ENCODE measurements at regions not wholly inside any gene's neighbourhood (a gene's known extent, or its start where the extent isn't known, plus 50 kb on each side); places are given as distances from the start of the nearest gene placed in this dataset.

DNA sequence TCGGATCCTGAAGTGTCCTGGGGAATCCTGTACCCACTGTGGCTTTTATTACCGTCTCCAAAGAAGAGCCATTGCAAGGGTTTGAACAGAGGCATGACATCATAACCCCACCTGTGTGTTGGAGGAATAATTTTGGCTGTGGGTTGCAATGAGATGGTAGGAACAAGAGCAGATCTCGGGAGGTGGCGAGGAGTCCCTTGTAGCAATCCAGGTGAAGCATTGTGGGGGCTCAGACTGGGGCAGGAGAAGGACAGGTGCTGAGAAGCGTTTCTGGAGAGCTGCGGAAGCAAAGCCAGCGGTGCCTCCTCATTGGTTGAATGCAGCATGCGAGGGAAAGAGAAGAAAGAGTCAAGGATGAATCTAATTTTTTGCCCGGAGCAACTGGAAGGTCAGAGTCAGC, 382.4 kb downstream of the EFNB2 start:
- Mint-ChIP-seq H3K36me3 (ENCODE audit: low read depth) (no peaks in the 10 kb centered on the region), H3K4me1 (ENCODE audit: low read depth) (no peaks in the 10 kb centered on the region), H3K4me3 (no peak overlapping the region), H3K27me3 (no peaks in the 10 kb centered on the region), H3K9me3 (no peaks in the 10 kb centered on the region), H3K27ac (no peak overlapping the region)
- no peak for DNase-seq

DNA sequence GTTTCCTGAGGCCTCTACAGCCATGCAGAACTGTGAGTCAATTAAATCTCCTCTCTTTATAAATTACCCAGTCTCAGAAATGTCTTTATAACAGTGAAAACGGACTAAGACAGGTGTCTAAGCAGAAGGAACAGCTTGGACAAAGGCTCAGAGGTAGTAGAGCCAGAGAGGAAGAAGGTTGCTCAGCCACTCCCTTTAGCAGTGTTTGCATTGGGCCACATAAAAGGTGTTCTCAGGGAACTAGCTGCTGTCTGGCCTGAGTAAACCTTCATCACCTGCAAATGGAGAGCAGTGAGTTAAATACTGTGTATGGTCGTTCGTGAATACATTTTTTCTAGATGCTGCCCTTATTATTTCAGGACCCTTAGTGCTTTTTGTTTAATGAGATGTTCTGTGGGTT, 383.4 kb downstream of the EFNB2 start:
- H3K27ac Mint-ChIP-seq = no peak overlapping the region
- H3K27me3 Mint-ChIP-seq = no peaks in the 10 kb centered on the region
- no peaks in the 10 kb centered on the region for H3K9me3 Mint-ChIP-seq
- no peak overlapping the region for H3K4me3 Mint-ChIP-seq
- no peaks in the 10 kb centered on the region for H3K36me3 Mint-ChIP-seq (ENCODE audit: low read depth)
- H3K4me1 Mint-ChIP-seq (ENCODE audit: low read depth) = no peaks in the 10 kb centered on the region
- DNase-seq = no peak

DNA sequence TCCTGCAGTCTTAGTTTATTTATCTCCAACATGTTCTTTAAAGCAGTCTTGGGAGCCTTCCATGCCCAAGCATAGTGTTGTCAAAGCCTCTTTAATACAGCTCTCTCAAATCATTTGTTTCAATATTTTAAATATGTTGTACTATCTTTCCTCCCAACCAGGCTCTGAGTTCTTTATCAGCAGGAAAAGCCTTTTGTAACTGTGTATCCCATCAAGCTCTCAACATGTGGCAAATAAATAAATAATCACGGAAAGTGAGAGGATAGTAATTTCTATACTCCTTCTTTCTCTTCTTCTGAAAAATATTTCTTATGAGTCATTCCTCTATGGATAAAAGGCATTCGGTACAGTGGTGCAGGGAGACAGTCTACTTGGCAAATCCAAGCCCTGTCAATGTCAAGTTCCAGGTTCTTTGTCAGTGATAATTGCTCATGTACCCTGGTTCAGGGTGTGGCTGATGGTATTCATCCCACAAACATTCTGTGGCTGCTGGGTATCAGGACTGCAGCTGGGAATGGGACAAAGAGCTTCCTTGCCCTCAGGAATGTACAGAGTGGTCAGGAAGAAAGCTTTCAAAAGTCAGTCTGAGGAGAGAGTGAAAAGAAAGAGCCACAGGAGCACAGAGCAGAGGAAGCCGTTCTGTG, 384.3 kb downstream of the EFNB2 start:
- Mint-ChIP-seq H3K36me3 (ENCODE audit: low read depth) (no peaks in the 10 kb centered on the region), H3K27ac (no peak overlapping the region), H3K4me1 (ENCODE audit: low read depth) (no peaks in the 10 kb centered on the region), H3K27me3 (no peaks in the 10 kb centered on the region), H3K4me3 (no peak overlapping the region), H3K9me3 (no peaks in the 10 kb centered on the region)
- DNase-seq = no peak

DNA sequence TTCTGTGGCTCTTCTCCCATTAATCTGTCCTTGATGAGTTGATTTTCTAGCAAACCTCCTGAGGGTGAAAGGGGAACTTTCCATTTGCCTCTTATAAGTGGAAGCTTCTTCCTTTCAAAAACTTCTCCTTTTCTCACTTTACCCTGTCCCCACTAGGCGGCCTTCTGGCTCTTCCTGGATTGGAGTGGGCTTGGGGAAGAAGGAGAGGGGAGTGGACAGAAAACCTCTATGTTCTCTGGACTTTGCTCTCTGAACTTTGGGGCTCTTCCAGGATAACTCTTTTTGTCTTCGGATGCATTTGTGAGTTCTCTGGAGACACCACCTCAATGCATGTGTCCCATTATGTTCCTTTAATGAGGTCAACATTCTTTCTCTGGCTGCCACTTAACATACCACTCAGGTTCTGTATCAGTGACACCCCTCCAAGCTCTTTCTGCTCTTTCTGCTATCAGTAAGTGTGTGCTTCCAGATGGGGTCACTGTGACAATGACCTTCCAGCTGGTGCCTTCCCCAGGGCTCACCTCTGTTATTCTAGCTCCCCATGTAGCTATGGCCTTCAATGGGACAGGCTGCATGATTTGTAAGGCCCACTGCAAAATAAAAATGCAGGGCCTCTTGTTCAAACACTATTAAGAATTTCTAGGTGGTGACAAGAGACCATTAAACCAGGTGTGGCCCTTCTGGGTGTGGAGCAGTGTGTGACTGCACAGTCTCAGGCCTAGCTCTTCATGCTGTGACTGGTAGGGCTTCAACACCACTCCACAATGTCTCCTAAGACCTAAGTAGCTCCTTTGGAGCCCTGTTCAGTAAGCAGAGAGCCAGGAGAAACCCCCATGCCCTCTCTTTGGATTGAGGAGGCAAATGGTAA, 389.2 kb downstream of the EFNB2 start:
- DNase-seq = no peak
- H3K9me3 Mint-ChIP-seq = no peaks in the 10 kb centered on the region
- H3K36me3 Mint-ChIP-seq (ENCODE audit: low read depth) = no peaks in the 10 kb centered on the region
- H3K4me1 Mint-ChIP-seq (ENCODE audit: low read depth) = no peaks in the 10 kb centered on the region
- no peaks in the 10 kb centered on the region for H3K27me3 Mint-ChIP-seq
- H3K4me3 Mint-ChIP-seq = no peak overlapping the region
- no peak overlapping the region for H3K27ac Mint-ChIP-seq

DNA sequence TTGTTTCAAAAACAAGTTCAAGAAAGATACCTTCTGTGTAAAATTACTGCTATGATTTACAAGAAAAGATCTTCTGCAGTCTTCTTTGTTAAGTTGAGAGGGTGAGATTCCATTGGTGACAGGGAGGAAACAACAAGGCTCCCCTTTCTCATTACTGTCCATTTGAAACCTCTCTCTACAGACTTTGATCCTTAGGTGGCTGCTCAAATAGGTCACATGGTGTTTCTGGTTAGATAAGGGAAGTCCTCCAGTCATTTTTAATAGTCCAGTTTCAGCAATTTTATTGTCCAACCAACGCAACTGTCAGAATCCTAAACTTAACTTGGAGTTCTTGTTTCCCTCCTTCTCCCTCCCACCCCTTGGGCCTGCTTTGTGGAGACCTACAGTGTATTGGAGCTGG, 390.4 kb downstream of the EFNB2 start:
- no peak overlapping the region for H3K4me3 Mint-ChIP-seq
- no peak overlapping the region for H3K27ac Mint-ChIP-seq
- no peak for DNase-seq
- no peaks in the 10 kb centered on the region for H3K9me3 Mint-ChIP-seq
- no peaks in the 10 kb centered on the region for H3K36me3 Mint-ChIP-seq (ENCODE audit: low read depth)
- no peaks in the 10 kb centered on the region for H3K4me1 Mint-ChIP-seq (ENCODE audit: low read depth)
- no peaks in the 10 kb centered on the region for H3K27me3 Mint-ChIP-seq

DNA sequence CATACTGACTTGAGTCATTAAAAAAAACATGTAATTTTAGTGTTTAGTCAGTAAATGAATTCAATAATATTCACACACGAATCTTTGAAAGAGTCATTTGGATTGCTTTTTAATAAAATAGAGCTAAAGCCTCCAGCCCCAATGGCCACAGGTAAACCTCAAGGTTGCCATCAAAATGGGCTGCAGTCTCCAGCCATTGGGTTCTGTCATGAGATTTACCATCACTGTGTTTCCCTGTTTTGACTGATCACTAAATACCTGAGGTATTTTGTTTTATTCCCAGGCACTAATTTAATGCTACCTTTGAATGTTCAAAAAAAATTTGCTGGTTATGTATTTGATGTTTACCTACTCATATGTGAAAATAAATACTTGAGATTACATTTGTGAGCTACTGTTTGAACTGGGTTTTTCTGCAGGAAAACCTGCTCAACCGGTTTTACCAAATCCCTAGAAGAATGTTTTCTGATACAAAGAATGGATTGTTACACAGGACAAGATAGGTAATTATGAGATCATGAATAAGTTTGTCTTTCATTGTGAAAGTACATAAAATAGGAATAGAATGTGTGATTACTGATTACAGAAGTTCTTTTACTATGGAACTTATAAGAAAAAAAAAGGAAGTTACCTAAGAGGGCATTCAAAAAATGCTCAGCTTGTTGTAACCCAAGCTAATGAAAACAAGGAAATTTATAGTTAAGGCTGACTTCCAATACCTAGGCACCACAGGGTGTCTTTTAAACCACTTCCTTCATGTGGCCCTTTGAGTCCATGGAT, 391.3 kb downstream of the EFNB2 start:
- Mint-ChIP-seq H3K4me1 (ENCODE audit: low read depth) (no peaks in the 10 kb centered on the region), H3K27me3 (no peaks in the 10 kb centered on the region), H3K27ac (no peak overlapping the region), H3K4me3 (no peak overlapping the region), H3K9me3 (no peaks in the 10 kb centered on the region), H3K36me3 (ENCODE audit: low read depth) (no peaks in the 10 kb centered on the region)
- DNase-seq = no peak

DNA sequence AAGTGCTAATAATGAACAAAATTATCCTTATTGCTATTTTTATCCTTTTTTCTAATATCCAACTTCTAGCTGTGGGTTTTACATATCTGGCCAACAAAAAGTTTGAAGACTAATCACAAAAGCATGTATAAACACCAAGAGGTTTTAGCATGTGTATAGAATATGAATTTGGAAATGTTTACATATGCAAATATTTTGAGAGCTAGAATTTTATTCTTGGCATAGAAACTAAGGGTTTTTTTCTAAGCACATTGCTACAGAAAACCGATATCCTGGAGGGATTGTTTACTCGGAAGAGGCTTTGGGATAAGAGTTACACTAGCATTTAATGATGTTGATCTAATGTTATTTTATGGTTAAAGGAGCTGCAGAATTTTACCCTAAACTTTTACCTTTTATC, 392.1 kb downstream of the EFNB2 start:
- no peaks in the 10 kb centered on the region for H3K27me3 Mint-ChIP-seq
- no peaks in the 10 kb centered on the region for H3K36me3 Mint-ChIP-seq (ENCODE audit: low read depth)
- DNase-seq = no peak
- no peak overlapping the region for H3K4me3 Mint-ChIP-seq
- H3K27ac Mint-ChIP-seq = no peak overlapping the region
- H3K9me3 Mint-ChIP-seq = no peaks in the 10 kb centered on the region
- no peaks in the 10 kb centered on the region for H3K4me1 Mint-ChIP-seq (ENCODE audit: low read depth)

DNA sequence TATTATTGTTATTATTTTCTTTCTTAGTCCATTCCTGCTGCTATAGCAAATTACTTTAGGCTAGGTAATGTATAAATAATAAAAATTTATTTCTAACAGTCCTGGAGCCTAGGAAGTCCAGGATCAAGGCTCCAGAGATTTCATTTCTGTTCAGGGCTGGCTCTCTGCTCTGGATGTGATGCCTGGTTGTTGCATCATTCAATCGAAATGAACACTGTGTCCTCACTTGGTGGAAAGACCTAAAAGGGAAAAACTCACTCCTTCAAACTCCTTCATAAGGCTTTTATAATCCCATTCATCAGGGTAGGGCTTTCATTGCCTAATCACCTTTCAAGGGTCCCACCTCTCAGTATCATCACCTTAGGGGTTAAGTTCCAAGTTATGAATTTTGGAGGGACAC, 395.0 kb downstream of the EFNB2 start:
- Mint-ChIP-seq H3K4me1 (ENCODE audit: low read depth) (no peaks in the 10 kb centered on the region), H3K36me3 (ENCODE audit: low read depth) (no peaks in the 10 kb centered on the region), H3K9me3 (no peaks in the 10 kb centered on the region), H3K27me3 (no peaks in the 10 kb centered on the region), H3K4me3 (no peak overlapping the region), H3K27ac (no peak overlapping the region)
- DNase-seq = no peak

DNA sequence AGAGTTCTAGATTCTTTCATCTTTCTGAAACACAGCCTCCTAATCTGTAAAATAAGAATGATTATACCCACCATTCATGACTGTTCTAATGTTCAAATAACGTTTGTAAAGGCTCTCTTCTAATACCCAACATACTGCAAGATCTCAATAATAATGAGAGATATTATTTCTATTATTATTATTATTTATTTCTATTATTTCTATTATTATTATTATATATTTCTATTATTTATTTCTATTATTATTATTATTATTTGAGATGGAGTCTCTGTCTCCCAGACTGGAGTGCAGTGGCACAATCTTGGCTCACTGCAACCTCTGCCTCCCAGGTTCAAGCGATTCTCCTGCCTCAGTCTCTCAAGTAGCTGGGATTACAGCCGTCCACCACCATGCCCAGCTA, 395.5 kb downstream of the EFNB2 start:
- H3K9me3 Mint-ChIP-seq = no peaks in the 10 kb centered on the region
- no peak overlapping the region for H3K27ac Mint-ChIP-seq

DNA sequence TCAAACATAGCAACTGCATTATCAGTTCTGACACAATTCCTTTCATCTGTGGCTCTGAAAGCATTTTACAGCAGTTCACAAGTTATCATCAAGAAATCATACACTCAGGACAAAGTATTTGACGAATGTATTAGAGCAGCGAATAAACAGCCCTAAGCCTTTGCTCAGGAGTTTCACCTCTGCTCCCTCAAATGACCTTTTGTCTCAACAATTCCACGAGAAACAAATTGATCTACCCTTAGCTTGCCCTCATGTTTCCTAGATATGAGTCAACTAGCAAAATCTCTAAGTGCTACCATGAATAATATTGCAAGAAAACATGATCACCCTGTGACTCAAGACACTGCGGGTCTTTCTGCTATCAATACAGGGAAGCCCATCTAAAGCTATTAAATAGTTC, 396.1 kb downstream of the EFNB2 start:
- no peaks in the 10 kb centered on the region for H3K9me3 Mint-ChIP-seq
- DNase-seq = no peak
- H3K27ac Mint-ChIP-seq = no peak overlapping the region
- H3K36me3 Mint-ChIP-seq (ENCODE audit: low read depth) = no peaks in the 10 kb centered on the region
- no peak overlapping the region for H3K4me3 Mint-ChIP-seq
- no peaks in the 10 kb centered on the region for H3K27me3 Mint-ChIP-seq
- H3K4me1 Mint-ChIP-seq (ENCODE audit: low read depth) = no peaks in the 10 kb centered on the region

More for the DNA sequence above, 395.5 kb downstream of the EFNB2 start:
- no peaks in the 10 kb centered on the region for H3K36me3 Mint-ChIP-seq (ENCODE audit: low read depth)
- H3K4me1 Mint-ChIP-seq (ENCODE audit: low read depth) = no peaks in the 10 kb centered on the region
- no peak overlapping the region for H3K4me3 Mint-ChIP-seq
- no peaks in the 10 kb centered on the region for H3K27me3 Mint-ChIP-seq
- no peak for DNase-seq

DNA sequence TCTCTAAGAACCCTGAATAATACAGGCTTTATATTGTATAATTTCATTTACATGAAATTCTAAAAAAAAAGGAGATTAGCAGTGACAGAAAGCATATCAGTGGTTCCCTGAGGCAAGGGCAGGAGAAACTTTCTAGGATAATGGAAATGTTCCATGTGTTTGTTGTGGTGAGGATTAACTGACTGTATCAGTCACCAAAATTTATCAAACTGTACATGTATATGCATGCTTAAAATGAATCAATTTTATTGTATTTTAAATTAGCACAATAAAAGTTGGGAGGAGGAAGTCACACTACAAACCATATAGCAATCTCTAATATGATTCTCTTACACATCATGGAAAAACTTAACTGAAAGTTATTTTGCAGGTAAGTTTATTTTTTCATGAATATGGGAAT, 396.8 kb downstream of the EFNB2 start:
- no peaks in the 10 kb centered on the region for H3K36me3 Mint-ChIP-seq (ENCODE audit: low read depth)
- H3K4me3 Mint-ChIP-seq = no peak overlapping the region

DNA sequence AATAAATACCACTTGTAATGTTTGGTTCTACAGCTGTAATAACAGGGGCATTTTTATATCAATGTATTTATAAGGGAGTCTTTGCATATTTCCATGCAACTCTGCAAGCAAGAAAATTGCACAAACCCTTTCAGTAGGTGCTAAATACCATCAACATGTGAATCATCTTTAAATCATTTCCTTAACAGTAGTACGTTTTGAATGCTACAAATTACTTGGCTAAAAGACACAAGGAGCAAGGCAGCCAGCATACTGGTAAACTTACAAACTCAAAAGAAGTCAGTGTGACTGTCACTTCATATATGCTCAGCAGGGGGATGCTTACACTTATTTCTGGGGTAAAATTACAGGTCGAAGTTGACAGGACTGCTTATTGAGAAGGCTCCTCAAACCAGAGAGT, 402.4 kb downstream of the EFNB2 start:
- peaks cover 4% of the 10 kb centered on the region for H3K27me3 Mint-ChIP-seq
- H3K27ac Mint-ChIP-seq = no peak overlapping the region
- H3K4me3 Mint-ChIP-seq = no peak overlapping the region

More for the DNA sequence above, 396.8 kb downstream of the EFNB2 start:
- Mint-ChIP-seq H3K4me1 (ENCODE audit: low read depth) (no peaks in the 10 kb centered on the region), H3K9me3 (peaks cover 4% of the 10 kb centered on the region), H3K27ac (no peak overlapping the region), H3K27me3 (no peaks in the 10 kb centered on the region)
- DNase-seq = no peak

DNA sequence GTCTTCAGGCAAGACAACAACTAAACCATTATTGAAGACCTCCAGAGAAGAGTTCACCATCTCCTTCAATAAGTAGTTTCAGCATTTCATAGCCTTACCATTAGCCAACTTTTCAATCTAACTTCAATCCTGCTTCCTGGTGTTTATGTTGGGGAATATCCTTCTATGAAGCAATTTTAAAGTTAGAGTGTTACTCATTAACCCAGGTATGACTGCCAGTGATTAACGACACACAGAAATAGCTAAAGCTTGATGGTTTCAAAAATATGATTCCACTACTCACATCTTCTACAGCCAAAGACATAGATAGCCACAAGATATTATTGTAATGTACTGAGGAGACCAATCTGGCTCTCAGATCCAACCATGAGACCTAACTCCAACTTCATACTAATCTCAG, 403.2 kb downstream of the EFNB2 start:
- H3K4me1 Mint-ChIP-seq (ENCODE audit: low read depth) = no peaks in the 10 kb centered on the region

More for the DNA sequence above, 402.4 kb downstream of the EFNB2 start:
- H3K9me3 Mint-ChIP-seq = peaks cover 4% of the 10 kb centered on the region
- DNase-seq = no peak
- no peaks in the 10 kb centered on the region for H3K4me1 Mint-ChIP-seq (ENCODE audit: low read depth)
- no peaks in the 10 kb centered on the region for H3K36me3 Mint-ChIP-seq (ENCODE audit: low read depth)

DNA sequence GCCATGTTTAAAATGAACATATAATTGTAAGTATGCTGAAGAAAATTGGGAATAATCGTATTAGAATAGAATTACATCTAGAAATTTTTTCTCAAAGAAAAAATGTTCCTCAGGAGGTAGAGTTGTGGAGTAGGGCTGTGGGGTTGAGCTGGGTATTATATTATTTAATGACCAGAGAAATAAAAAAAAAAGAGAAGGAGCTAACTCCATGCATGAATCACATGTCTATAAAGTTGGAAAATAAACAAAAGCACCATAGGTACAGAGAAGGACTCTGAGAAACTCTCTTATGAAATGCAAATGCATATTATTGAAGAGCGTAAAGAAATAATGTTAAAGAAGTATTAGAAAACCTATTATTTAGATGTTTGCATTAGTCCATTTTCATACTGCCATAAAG, 405.5 kb downstream of the EFNB2 start:
- H3K27me3 Mint-ChIP-seq = peaks cover 4% of the 10 kb centered on the region
- H3K36me3 Mint-ChIP-seq (ENCODE audit: low read depth) = no peaks in the 10 kb centered on the region
- no peak overlapping the region for H3K27ac Mint-ChIP-seq
- H3K4me3 Mint-ChIP-seq = no peak overlapping the region
- H3K4me1 Mint-ChIP-seq (ENCODE audit: low read depth) = no peaks in the 10 kb centered on the region
- H3K9me3 Mint-ChIP-seq = peaks cover 4% of the 10 kb centered on the region
- no peak for DNase-seq

More for the DNA sequence above, 403.2 kb downstream of the EFNB2 start:
- Mint-ChIP-seq H3K9me3 (peaks cover 4% of the 10 kb centered on the region), H3K36me3 (ENCODE audit: low read depth) (no peaks in the 10 kb centered on the region), H3K27ac (no peak overlapping the region), H3K4me3 (no peak overlapping the region), H3K27me3 (peaks cover 4% of the 10 kb centered on the region)
- no peak for DNase-seq

DNA sequence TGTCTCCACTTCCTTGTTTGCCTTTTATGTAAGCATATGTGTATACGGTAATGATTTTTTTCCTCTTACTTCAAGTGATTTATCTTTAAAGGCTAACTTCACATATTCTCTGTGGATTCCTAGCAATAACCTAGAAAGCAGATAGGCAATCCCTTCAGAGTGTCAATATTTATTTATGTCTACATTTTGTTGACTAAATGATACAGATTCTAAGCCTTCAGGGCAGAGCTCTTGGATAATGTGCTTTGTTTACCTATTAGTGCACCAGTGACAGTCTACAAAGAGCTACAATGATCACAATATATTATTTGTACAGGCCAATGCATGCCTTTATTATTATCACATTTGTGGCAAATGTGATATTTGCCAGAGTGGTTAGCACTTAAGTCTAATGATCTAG, 406.2 kb downstream of the EFNB2 start:
- Mint-ChIP-seq H3K27ac (no peak overlapping the region), H3K9me3 (peaks cover 4% of the 10 kb centered on the region), H3K4me3 (no peak overlapping the region), H3K4me1 (ENCODE audit: low read depth) (no peaks in the 10 kb centered on the region), H3K27me3 (peaks cover 4% of the 10 kb centered on the region), H3K36me3 (ENCODE audit: low read depth) (no peaks in the 10 kb centered on the region)
- DNase-seq = no peak

Data from activated T-cell treated with anti-CD3 and anti-CD28 coated beads, Interleukin-2, amount 50 U/mL, for 24 hours (primary cell).